Left ventricle myocardium inferior (tissue), 1 donor: ENCODE measurements at regions not wholly inside any gene's neighbourhood (a gene's known extent, or its start where the extent isn't known, plus 50 kb on each side); places are given as distances from the start of the nearest gene placed in this dataset.
"Not testable (repeated sequence)": the region's sequence is repeated elsewhere in the genome, so short reads cannot be mapped to it uniquely, and the experiment has no call there.

Source experiments
- DNase-seq: peaks from one replicate; pipeline ENCODE4 v3.0.0-alpha.2; 2020
- H3K27ac ChIP-seq: fragments of 200-600 bp; replicated peaks from 2 replicates; pipeline ENCODE4 v1.8.0; 2021
- H3K27me3 ChIP-seq: fragments of 200-600 bp; 2 replicates; pipeline ENCODE4 v1.8.0; 2021; ENCODE audit warnings: low read depth
- H3K36me3 ChIP-seq: fragments of 200-600 bp; 2 replicates; pipeline ENCODE4 v1.8.0; 2021
- H3K4me1 ChIP-seq: fragments of 200-600 bp; 2 replicates; pipeline ENCODE4 v1.8.0; 2021
- H3K4me3 ChIP-seq: fragments of 200-600 bp; 2 replicates; pipeline ENCODE4 v1.8.0; 2021; ENCODE audit warnings: mild to moderate bottlenecking, moderate library complexity
- H3K9me3 ChIP-seq: fragments of 200-600 bp; replicated peaks from 2 replicates; pipeline ENCODE4 v1.8.0; 2021
- intact Hi-C: fragments of 100-400 bp; cut with micrococcal nuclease; formaldehyde crosslinking; loops from one replicate; pipeline ENCODE4 v1.11.0; 2022
- TF ChIP-seq, protein P1 (sequence below): fragments of 200-600 bp; IDR thresholded peaks from 2 replicates; pipeline ENCODE4 v1.8.0; 2021; ENCODE audit warnings: antibody characterized with exemption, mild to moderate bottlenecking, borderline replicate concordance
- donor health status: DM: no; HTN: yes; CAD: no; lungs with severe emphysema.

- no peak for DNase-seq
- intact Hi-C loops, result no loop called here
Observed at GRCh38 chrX:40975951-40976350, 109.3 kb upstream of the USP9X start.

GRCh38 chrX:40976981-40977380 lies 108.3 kb upstream of the USP9X start:
- Histone ChIP-seq H3K27ac (no peak overlapping the region), H3K36me3 (no peaks in the 10 kb centered on the region), H3K4me3 (no peak overlapping the region), H3K9me3 (no peaks in the 10 kb centered on the region), H3K4me1 (no peaks in the 10 kb centered on the region), H3K27me3 (no peaks in the 10 kb centered on the region)
- TF ChIP-seq, protein P1, sequence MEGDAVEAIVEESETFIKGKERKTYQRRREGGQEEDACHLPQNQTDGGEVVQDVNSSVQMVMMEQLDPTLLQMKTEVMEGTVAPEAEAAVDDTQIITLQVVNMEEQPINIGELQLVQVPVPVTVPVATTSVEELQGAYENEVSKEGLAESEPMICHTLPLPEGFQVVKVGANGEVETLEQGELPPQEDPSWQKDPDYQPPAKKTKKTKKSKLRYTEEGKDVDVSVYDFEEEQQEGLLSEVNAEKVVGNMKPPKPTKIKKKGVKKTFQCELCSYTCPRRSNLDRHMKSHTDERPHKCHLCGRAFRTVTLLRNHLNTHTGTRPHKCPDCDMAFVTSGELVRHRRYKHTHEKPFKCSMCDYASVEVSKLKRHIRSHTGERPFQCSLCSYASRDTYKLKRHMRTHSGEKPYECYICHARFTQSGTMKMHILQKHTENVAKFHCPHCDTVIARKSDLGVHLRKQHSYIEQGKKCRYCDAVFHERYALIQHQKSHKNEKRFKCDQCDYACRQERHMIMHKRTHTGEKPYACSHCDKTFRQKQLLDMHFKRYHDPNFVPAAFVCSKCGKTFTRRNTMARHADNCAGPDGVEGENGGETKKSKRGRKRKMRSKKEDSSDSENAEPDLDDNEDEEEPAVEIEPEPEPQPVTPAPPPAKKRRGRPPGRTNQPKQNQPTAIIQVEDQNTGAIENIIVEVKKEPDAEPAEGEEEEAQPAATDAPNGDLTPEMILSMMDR, result no peak
- intact Hi-C loops, result no loop called here
- no peak for DNase-seq

More at GRCh38 chrX:40975951-40976350, 109.3 kb upstream of the USP9X start:
- Histone ChIP-seq H3K9me3 (no peaks in the 10 kb centered on the region), H3K36me3 (no peaks in the 10 kb centered on the region), H3K27ac (no peak overlapping the region), H3K4me3 (no peak overlapping the region), H3K27me3 (no peaks in the 10 kb centered on the region), H3K4me1 (no peaks in the 10 kb centered on the region)
- TF ChIP-seq, protein P1, result no peak

DNA sequence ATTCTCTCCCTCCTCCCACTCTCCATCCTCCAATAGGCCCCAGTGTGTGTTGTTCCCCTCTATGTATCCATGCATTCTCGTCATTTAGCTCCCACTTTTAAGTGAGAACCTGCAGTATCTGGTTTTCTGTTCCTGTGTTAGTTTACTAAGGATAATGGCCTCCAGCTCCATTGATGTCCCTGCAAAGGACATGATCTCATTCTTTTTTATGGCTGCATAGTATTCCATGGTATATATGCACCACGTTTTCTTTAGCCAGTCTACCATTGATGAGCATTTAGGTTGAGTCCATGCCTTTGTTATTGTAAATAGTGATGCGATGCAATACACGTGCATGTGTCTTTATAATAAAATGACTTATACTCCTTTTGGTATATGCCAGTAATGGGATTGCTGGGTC lies 100.3 kb upstream of the USP9X start:
- TF ChIP-seq, protein P1, result no peak
- H3K27me3 ChIP-seq, result no peaks in the 10 kb centered on the region
- no peaks in the 10 kb centered on the region for H3K36me3 ChIP-seq
- H3K27ac ChIP-seq, result no peak overlapping the region
- H3K4me1 ChIP-seq, result no peaks in the 10 kb centered on the region
- no peak for DNase-seq
- no peak overlapping the region for H3K4me3 ChIP-seq
- no peaks in the 10 kb centered on the region for H3K9me3 ChIP-seq
- intact Hi-C loops, result no loop called here

DNA sequence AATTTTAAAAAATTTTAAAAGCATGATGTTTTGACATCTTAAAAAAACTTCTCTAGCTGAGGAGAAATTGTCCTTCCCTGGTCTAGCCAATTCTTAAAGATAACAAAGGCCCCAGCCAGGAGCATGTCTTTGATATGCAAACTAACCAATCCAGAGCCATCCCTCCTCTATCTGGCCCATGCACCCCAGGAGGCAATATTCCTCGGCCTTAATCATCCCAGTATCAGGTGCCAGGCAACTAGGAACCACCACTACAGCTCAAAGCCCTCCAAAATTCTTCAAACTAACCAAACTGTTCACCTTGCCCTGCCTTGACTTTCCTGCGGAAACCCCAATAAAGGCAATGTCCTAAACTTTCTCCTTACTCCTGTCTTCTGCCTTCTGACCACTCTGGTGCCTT lies 97.8 kb upstream of the USP9X start:
- Histone ChIP-seq H3K27ac (no peak overlapping the region), H3K27me3 (no peaks in the 10 kb centered on the region)
- intact Hi-C loops, result no loop called here

DNA sequence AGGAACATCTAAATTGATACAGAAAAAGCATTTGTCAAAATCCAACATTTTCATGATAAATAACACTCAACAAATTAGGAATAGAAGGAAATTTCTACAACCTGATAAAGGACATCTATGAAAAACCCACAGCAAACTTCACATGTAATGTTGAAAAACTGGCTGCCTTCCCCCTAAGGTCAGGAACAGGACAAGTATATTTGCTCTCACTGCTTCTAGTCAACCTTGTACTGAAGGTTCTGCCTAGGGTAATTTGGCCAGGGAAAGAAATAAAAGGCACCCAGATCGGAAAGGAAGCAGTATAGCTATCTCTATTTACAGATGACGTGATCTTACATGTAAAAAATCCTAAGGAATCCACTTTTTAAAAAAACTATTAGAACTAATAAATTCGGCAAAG lies 97.1 kb upstream of the USP9X start:
- TF ChIP-seq, protein P1, result no peak
- H3K27ac ChIP-seq, result no peak overlapping the region
- intact Hi-C loops, result no loop called here
- no peaks in the 10 kb centered on the region for H3K36me3 ChIP-seq
- H3K27me3 ChIP-seq, result no peaks in the 10 kb centered on the region
- no peak overlapping the region for H3K4me3 ChIP-seq
- no peaks in the 10 kb centered on the region for H3K4me1 ChIP-seq
- DNase-seq, result no peak
- H3K9me3 ChIP-seq, result no peaks in the 10 kb centered on the region

More for the DNA sequence above, 97.8 kb upstream of the USP9X start:
- Histone ChIP-seq H3K4me1 (no peaks in the 10 kb centered on the region), H3K4me3 (no peak overlapping the region), H3K9me3 (no peaks in the 10 kb centered on the region), H3K36me3 (no peaks in the 10 kb centered on the region)
- TF ChIP-seq, protein P1, result no peak
- DNase-seq, result no peak

DNA sequence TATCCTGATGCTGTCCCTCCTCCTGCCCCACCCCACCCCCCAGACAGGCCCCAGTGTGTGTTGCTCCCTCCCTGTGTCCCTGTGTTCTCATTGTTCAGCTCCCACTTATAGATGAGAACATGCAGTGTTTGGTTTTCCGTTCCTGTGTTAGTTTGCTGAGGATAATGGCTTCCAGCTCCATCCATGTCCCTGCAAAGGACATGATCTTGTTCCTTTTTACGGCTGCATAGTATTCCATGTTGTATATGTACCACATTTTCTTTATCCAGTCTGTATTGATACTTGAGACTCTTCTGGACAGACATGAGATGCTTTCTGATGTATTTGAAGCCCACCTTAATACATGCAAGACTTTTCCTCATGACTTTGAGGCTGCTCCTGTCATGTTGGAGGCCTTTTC lies 91.8 kb upstream of the USP9X start:
- intact Hi-C loops, H3K4me1 ChIP-seq, H3K27me3 ChIP-seq, H3K27ac ChIP-seq, H3K36me3 ChIP-seq, H3K4me3 ChIP-seq, DNase-seq, H3K9me3 ChIP-seq: not testable (repeated sequence)
